ENCODE measurements at regions not wholly inside any gene's neighbourhood (a gene's known extent, or its start where the extent isn't known, plus 50 kb on each side); places are given as distances from the start of the nearest gene placed in this dataset.
"Not testable (repeated sequence)": the region's sequence is repeated elsewhere in the genome, so short reads cannot be mapped to it uniquely, and the experiment has no call there.

DNA sequence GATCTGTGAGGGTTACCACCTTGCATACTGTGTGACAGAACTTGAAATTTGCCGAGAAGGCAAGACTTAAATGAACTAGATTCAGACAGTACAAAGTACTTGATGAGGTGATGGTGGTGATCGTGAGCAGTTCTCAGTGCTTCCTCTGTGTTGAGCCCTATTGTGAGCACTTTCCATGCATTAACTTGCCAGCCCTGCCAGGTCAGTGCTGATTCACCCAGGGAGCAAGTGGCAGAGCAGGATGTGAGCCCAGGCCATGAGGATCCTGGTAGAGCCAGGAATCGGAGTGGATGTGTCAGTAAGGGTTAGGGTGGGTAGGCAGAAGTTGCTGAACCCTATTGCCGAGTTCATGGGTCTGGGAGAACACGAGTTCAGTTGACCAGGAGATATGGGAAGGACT lies 4545.7 kb upstream of the TPTE start:
- TF ChIP-seq, protein P1, sequence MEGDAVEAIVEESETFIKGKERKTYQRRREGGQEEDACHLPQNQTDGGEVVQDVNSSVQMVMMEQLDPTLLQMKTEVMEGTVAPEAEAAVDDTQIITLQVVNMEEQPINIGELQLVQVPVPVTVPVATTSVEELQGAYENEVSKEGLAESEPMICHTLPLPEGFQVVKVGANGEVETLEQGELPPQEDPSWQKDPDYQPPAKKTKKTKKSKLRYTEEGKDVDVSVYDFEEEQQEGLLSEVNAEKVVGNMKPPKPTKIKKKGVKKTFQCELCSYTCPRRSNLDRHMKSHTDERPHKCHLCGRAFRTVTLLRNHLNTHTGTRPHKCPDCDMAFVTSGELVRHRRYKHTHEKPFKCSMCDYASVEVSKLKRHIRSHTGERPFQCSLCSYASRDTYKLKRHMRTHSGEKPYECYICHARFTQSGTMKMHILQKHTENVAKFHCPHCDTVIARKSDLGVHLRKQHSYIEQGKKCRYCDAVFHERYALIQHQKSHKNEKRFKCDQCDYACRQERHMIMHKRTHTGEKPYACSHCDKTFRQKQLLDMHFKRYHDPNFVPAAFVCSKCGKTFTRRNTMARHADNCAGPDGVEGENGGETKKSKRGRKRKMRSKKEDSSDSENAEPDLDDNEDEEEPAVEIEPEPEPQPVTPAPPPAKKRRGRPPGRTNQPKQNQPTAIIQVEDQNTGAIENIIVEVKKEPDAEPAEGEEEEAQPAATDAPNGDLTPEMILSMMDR (IDR thresholded peaks at IDR 0.05) = not testable (repeated sequence)
- TF ChIP-seq EP300, POLR2A (IDR thresholded peaks at IDR 0.05): not testable (repeated sequence)
